CD4-positive, alpha-beta T cell treated with Interferon alpha-2 for 1 hour (primary cell): ENCODE measurements at regions not wholly inside any gene's neighbourhood (a gene's known extent, or its start where the extent isn't known, plus 50 kb on each side); places are given as distances from the start of the nearest gene placed in this dataset.

Experiments used
- DNase-seq, 2 donors: peaks; one replicate each; pipeline ENCODE4 v3.0.0-alpha.2; 2020 to 2022

DNA sequence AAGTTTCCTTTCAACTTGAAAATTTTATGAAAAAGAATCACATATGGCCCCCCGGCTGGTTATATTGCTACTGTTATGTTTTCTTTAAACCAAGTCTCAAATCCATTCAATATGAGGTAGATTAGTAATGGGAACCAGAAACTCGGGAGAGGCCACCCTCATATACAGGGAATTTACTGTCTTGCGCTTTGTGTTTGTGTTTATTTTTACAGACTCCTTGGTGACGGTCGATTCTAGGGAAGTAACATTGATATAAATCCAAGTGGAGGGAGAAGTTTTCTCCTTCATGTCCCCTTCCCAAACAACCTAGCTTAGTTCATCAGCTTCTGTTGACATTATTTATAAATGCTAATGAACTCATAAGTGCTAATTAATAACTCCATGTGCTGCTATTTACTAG is 163.5 kb upstream of the LMO4 start:
- DNase-seq: no peak

DNA sequence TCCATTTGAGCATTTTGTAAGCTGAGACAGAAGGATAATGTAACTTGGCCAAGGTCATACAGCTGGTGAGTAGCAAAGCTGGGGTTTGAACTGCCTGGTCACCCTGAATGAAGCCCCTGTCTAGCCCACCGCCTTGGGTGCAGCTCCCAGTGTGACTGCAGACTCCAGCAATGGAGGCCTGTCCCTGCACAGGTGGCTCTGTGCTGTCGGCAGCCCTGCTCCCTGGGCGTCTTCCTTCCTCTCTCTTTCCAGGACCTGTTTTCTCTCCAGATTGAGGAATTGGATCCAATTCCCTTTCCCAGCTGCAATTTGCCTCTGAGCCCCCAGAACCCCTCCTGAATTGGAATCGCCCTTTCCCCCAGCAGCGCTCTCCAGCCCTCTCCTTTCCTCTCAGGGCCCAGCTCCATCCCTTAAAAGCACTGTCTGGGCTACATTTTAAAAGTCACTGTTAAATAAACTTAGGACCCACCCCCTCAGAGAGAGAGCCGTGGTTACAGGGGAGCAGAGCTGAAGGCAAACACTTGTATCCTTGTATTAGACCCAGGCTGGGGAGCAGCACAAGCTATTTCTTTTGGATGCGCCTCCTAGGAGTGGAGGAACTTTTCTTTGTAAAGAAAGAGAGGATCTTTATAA is 161.4 kb upstream of the LMO4 start:
- no peak for DNase-seq

- no peak for DNase-seq
Measured at GRCh38 chr1:87167848-87168525, 160.7 kb upstream of the LMO4 start.

- no peak for DNase-seq
Measured at GRCh38 chr1:87169263-87169910, 159.3 kb upstream of the LMO4 start.

GRCh38 chr1:87170157-87170556 is 158.5 kb upstream of the LMO4 start:
- DNase-seq: no peak

- DNase-seq: no peak
Measured at GRCh38 chr1:87170931-87171598, 157.6 kb upstream of the LMO4 start.

GRCh38 chr1:87173231-87173630 is 155.4 kb upstream of the LMO4 start:
- DNase-seq: no peak

- DNase-seq: no peak
Measured at GRCh38 chr1:87174724-87175245, 153.9 kb upstream of the LMO4 start.

GRCh38 chr1:87176087-87176486 is 152.6 kb upstream of the LMO4 start:
- DNase-seq: no peak

- DNase-seq: no peak
Measured at GRCh38 chr1:87176514-87176913, 152.2 kb upstream of the LMO4 start.

DNA sequence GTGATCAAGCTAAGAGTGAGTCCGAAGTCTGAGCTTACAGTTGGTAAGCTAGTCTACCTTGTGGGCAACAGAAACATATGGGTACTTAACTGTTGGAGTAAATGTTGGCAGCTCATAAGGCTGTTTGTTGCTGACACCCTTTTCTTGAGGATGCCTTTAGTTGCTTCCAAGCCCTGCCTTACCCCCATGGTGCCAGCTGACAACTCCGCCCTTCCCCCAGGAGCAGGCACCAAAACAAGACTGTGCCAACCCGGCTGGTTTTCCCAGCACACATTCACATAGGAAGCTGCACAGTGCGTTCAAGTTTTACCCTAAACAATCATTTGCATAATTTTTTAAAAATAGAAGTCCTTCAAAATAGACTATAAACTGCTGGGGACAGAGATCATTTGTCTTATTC is 150.2 kb upstream of the LMO4 start:
- DNase-seq: no peak

GRCh38 chr1:87179076-87179810 is 149.4 kb upstream of the LMO4 start:
- DNase-seq: no peak

GRCh38 chr1:87179851-87180519 is 148.7 kb upstream of the LMO4 start:
- no peak for DNase-seq

DNA sequence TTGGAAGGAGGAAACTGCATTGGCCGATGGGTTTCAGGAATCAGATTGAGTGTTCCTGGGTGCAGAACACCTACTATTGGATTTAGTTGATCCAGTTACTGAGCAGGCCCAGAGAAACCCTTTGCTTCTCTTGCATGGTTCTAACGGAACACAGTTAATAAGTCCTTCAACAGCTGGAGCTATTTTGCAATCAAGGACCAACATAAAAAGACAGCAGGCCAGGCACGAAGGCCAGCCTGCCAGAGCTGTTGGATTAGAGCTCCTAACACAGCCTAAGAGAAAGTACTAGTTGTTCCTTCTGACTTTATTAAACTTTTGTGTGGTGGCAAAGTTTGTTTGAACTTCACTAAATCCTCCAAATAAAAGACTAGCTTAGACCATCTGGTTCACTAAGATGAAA is 148.0 kb upstream of the LMO4 start:
- no peak for DNase-seq

DNA sequence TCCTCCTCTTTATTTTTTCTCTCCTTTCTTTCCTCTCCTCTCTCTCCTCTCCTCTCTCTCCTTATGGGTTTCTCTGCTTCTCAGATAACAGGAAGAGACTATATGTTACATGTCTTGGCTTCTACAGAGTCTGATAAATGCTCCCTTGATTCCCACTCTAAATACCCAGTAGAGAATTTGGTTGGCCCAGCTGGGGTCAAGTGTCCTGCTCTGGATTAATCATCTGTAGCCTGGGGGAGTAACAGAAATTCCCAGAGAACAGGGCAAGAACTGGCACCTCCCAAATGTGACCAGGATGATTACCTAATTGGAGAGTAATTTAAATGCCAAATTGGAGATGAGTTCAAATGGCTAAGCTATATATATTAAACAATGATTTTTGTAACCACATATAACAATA is 146.1 kb upstream of the LMO4 start:
- no peak for DNase-seq

- no peak for DNase-seq
Measured at GRCh38 chr1:87185077-87185476, 143.6 kb upstream of the LMO4 start.

GRCh38 chr1:87186346-87186745 is 142.3 kb upstream of the LMO4 start:
- no peak for DNase-seq

DNA sequence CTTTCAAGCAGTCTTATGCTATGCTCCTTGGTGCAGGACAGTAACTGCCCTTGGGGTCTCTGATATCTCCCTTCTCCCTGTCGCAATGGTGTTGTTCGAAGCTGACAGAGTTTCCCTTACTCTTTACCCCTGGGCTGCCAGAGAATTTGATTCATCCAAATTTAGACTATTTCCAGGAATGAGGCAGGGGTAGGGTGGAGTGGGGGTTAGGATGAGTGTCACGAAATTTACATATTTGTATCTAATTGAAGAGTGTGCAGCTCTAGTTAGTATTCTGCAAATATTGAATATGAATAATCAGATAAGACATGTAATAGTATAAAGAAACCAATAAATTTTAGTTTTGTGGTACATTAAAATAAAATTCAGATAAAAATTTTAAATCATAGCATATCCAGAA is 140.0 kb upstream of the LMO4 start:
- DNase-seq: no peak

DNA sequence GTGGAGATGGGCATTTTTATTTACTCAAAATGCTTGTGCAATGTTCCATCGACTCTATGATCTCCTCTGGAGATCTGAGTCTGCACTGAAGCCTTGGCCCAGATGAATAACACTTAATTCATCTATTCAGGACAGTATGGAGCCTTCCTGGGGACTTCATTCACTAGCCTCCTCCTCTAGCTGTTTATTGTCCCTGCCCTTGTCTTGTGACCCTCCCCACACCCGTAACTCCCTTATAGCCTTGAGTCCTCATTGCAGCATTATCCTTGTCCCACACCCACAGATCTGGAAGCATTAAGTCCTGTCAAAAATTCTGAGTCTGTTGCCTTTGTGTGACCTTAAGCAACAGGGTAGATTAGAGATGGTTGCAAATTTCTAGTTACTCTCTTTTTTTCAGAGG is 138.3 kb upstream of the LMO4 start:
- no peak for DNase-seq

GRCh38 chr1:87191646-87192045 is 137.0 kb upstream of the LMO4 start:
- no peak for DNase-seq

- no peak for DNase-seq
Measured at GRCh38 chr1:87194271-87194774, 134.4 kb upstream of the LMO4 start.

GRCh38 chr1:87194856-87195255 is 133.8 kb upstream of the LMO4 start:
- DNase-seq: no peak
